Upper lobe of left lung (tissue), 4 donors: ENCODE measurements at regions not wholly inside any gene's neighbourhood (a gene's known extent, or its start where the extent isn't known, plus 50 kb on each side); places are given as distances from the start of the nearest gene placed in this dataset.

Experiments
- EP300 ChIP-seq, 4 donors: sonication (generic); formaldehyde crosslinking; IDR thresholded peaks; one replicate each; pipeline ENCODE4 v1.5.1; 2017; ENCODE audit warnings: antibody characterized with exemption in 4 of 4, control low read depth in 2 of 4
- TF ChIP-seq, protein P1 (sequence below), 6 experiments: fragments of 450-650 bp in 4 of 6; fragments of 200-600 bp in 2 of 6; sonication (generic) in 2 of 6; IDR thresholded peaks; one replicate each; pipeline ENCODE4 v1.5.1; 2016 to 2019; ENCODE audit warnings: antibody characterized with exemption in 6 of 6

DNA sequence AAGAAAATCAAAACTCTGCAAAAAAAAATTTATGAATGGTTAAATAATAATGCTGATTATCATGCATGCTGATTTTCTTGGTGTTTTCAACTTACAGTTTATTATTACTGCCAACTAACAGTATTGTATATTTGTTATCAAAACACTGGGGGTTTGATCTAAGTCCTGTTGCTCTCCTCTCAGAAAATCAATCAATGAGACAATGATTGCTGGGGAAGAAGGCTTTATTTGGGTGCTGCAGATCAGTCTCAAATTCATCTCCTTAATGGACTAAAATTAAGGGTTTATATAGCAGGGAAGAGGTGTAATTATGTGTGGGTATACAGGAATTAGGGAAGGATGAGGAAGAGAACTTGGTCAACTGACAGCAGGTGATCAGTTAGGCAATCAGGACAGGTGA is 565.5 kb upstream of the CDH6 start:
- no peak for TF ChIP-seq EP300 (IDR thresholded peaks at IDR 0.05)
- TF ChIP-seq, protein P1, sequence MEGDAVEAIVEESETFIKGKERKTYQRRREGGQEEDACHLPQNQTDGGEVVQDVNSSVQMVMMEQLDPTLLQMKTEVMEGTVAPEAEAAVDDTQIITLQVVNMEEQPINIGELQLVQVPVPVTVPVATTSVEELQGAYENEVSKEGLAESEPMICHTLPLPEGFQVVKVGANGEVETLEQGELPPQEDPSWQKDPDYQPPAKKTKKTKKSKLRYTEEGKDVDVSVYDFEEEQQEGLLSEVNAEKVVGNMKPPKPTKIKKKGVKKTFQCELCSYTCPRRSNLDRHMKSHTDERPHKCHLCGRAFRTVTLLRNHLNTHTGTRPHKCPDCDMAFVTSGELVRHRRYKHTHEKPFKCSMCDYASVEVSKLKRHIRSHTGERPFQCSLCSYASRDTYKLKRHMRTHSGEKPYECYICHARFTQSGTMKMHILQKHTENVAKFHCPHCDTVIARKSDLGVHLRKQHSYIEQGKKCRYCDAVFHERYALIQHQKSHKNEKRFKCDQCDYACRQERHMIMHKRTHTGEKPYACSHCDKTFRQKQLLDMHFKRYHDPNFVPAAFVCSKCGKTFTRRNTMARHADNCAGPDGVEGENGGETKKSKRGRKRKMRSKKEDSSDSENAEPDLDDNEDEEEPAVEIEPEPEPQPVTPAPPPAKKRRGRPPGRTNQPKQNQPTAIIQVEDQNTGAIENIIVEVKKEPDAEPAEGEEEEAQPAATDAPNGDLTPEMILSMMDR (IDR thresholded peaks at IDR 0.05) = no peak
